Fibroblast of lung (primary cell): ENCODE measurements at regions not wholly inside any gene's neighbourhood (a gene's known extent, or its start where the extent isn't known, plus 50 kb on each side); places are given as distances from the start of the nearest gene placed in this dataset.

Experiments used
- DNase-seq, 2 donors: peaks; one replicate each; pipeline versions ENCODE4 v3.0.0 to v3.0.0-alpha.2; 2010; ENCODE audit warnings: low read depth in 2 of 2
- H2AFZ ChIP-seq: 2 replicates; pipeline ENCODE4 v1.5.1; 2012; ENCODE audit warnings: low read length, control low read depth, inconsistent platforms
- H3K27ac ChIP-seq: 2 replicates; pipeline ENCODE4 v1.5.1; 2011; ENCODE audit warnings: low read length, control low read depth; ENCODE audit not compliant: insufficient read depth
- H3K27me3 ChIP-seq: 2 replicates; pipeline ENCODE4 v1.5.1; 2011; ENCODE audit warnings: mild to moderate bottlenecking, low read length; ENCODE audit not compliant: control insufficient read depth, insufficient read depth
- H3K36me3 ChIP-seq: 2 replicates; pipeline ENCODE4 v1.5.1; 2011; ENCODE audit warnings: low read length; ENCODE audit not compliant: control insufficient read depth, insufficient read depth
- H3K4me1 ChIP-seq: 2 replicates; pipeline ENCODE4 v1.5.1; 2011; ENCODE audit warnings: low read length; ENCODE audit not compliant: control insufficient read depth, insufficient read depth; ENCODE audit errors: extremely low read depth
- H3K4me2 ChIP-seq: 2 replicates; pipeline ENCODE4 v1.5.1; 2011; ENCODE audit warnings: low read length, control low read depth; ENCODE audit not compliant: insufficient read depth; ENCODE audit errors: extremely low read depth
- H3K4me3 ChIP-seq, 4 experiments: fragments of 200-600 bp in 1 of 4; sonication (generic) in 1 of 4; replicated peaks in 1 of 4; 2 replicates each; pipeline ENCODE4 v1.5.1; 2011 to 2016; ENCODE audit warnings: low read length in 4 of 4, low read depth in 3 of 4, mild to moderate bottlenecking in 3 of 4, control low read depth in 2 of 4, inconsistent platforms in 1 of 4, mixed read lengths in 1 of 4; ENCODE audit not compliant: insufficient read depth in 1 of 4; ENCODE audit errors: control extremely low read depth in 1 of 4
- H3K79me2 ChIP-seq: 2 replicates; pipeline ENCODE4 v1.5.1; 2012; ENCODE audit warnings: mild to moderate bottlenecking, low read length, inconsistent platforms; ENCODE audit not compliant: control insufficient read depth, insufficient read depth
- H3K9ac ChIP-seq: 2 replicates; pipeline ENCODE4 v1.5.1; 2011; ENCODE audit warnings: mild to moderate bottlenecking, low read length, control low read depth; ENCODE audit not compliant: insufficient read depth
- H3K9me3 ChIP-seq: 2 replicates; pipeline ENCODE4 v1.5.1; 2012; ENCODE audit warnings: low read depth, low read length; ENCODE audit not compliant: control insufficient read depth, insufficient read depth
- H4K20me1 ChIP-seq: 2 replicates; pipeline ENCODE4 v1.5.1; 2011; ENCODE audit warnings: low read length; ENCODE audit not compliant: control insufficient read depth, insufficient read depth; ENCODE audit errors: extremely low read depth
- CTCF ChIP-seq, 2 donors: IDR thresholded peaks in 1 of 2; conservative IDR thresholded peaks in 1 of 2; 1 replicate in 1 of 2; 2 replicates in 1 of 2; pipeline ENCODE4 v1.5.1; 2011 to 2012; ENCODE audit warnings: low read length in 2 of 2, control low read depth in 1 of 2, inconsistent platforms in 1 of 2, low read depth in 1 of 2, mild to moderate bottlenecking in 1 of 2
- EZH2 ChIP-seq: IDR thresholded peaks from 2 replicates; pipeline ENCODE4 v1.5.1; 2012; ENCODE audit warnings: low read length, control low read depth, mild to moderate bottlenecking; ENCODE audit errors: missing control alignments

- TF ChIP-seq EZH2, result no peak
- TF ChIP-seq CTCF (conservative IDR thresholded peaks at IDR 0.05 in 1 of 2, IDR thresholded peaks at IDR 0.05 in 1 of 2; ENCODE audit: low read depth in 1 of 2, low read length in 2 of 2), result no peak
- Histone ChIP-seq H2AFZ (no peak overlapping the region), H3K4me3 (no peak overlapping the region), H3K27me3 (no peaks in the 10 kb centered on the region), H3K9me3 (no peaks in the 10 kb centered on the region), H3K4me2 (no peak overlapping the region), H3K4me1 (no peaks in the 10 kb centered on the region), H3K27ac (no peak overlapping the region), H3K79me2 (no peaks in the 10 kb centered on the region), H3K9ac (no peak overlapping the region), H3K36me3 (no peaks in the 10 kb centered on the region), H4K20me1 (no peaks in the 10 kb centered on the region)
- no peak for DNase-seq
These were observed 352.4 kb downstream of the GALC start for GRCh38 chr14:87640553-87640952.

GRCh38 chr14:87638196-87638595, 354.8 kb downstream of the GALC start:
- H3K4me3 ChIP-seq, result no peak overlapping the region
- DNase-seq, result no peak
- H3K4me1 ChIP-seq, result no peaks in the 10 kb centered on the region
- no peaks in the 10 kb centered on the region for H4K20me1 ChIP-seq
- no peak for TF ChIP-seq EZH2
- no peak for TF ChIP-seq CTCF (conservative IDR thresholded peaks at IDR 0.05 in 1 of 2, IDR thresholded peaks at IDR 0.05 in 1 of 2; ENCODE audit: low read depth in 1 of 2, low read length in 2 of 2)
- no peaks in the 10 kb centered on the region for H3K9me3 ChIP-seq
- no peak overlapping the region for H3K9ac ChIP-seq
- no peak overlapping the region for H3K4me2 ChIP-seq
- H2AFZ ChIP-seq, result no peak overlapping the region
- no peaks in the 10 kb centered on the region for H3K79me2 ChIP-seq
- no peak overlapping the region for H3K27ac ChIP-seq
- no peaks in the 10 kb centered on the region for H3K36me3 ChIP-seq
- H3K27me3 ChIP-seq, result no peaks in the 10 kb centered on the region

GRCh38 chr14:87635442-87635841, 357.5 kb downstream of the GALC start:
- Histone ChIP-seq H3K27ac (no peak overlapping the region), H2AFZ (no peak overlapping the region), H3K9ac (no peak overlapping the region), H3K27me3 (no peaks in the 10 kb centered on the region), H3K4me2 (no peak overlapping the region), H3K4me3 (no peak overlapping the region), H3K4me1 (no peaks in the 10 kb centered on the region), H3K36me3 (no peaks in the 10 kb centered on the region), H4K20me1 (no peaks in the 10 kb centered on the region), H3K79me2 (no peaks in the 10 kb centered on the region), H3K9me3 (no peaks in the 10 kb centered on the region)
- no peak for DNase-seq
- TF ChIP-seq CTCF (conservative IDR thresholded peaks at IDR 0.05 in 1 of 2, IDR thresholded peaks at IDR 0.05 in 1 of 2; ENCODE audit: low read depth in 1 of 2, low read length in 2 of 2) (no peak), EZH2 (no peak)
